MM.1S (cell line): ENCODE measurements at regions not wholly inside any gene's neighbourhood (a gene's known extent, or its start where the extent isn't known, plus 50 kb on each side); places are given as distances from the start of the nearest gene placed in this dataset.
"Not testable (repeated sequence)": the region's sequence is repeated elsewhere in the genome, so short reads cannot be mapped to it uniquely, and the experiment has no call there.

ENCODE experiments used
- EZH2 ChIP-seq: fragments of 300-600 bp; sonication (generic); optimal IDR thresholded peaks from 2 replicates; pipeline ENCODE3; 2017; ENCODE audit warnings: low read depth, mild to moderate bottlenecking, antibody characterized with exemption, low read length, mixed read lengths
- EZH2phosphoT487 ChIP-seq: fragments of 300-600 bp; sonication (generic); IDR thresholded peaks from 2 replicates; pipeline ENCODE4 v1.6.1; 2018; ENCODE audit warnings: antibody characterized with exemption, low read length
- TF ChIP-seq, protein P1 (sequence below): fragments of 300-600 bp; sonication (generic); IDR thresholded peaks from 2 replicates; pipeline ENCODE4 v1.5.1; 2016; ENCODE audit warnings: antibody characterized with exemption, low read length, mixed read lengths

DNA sequence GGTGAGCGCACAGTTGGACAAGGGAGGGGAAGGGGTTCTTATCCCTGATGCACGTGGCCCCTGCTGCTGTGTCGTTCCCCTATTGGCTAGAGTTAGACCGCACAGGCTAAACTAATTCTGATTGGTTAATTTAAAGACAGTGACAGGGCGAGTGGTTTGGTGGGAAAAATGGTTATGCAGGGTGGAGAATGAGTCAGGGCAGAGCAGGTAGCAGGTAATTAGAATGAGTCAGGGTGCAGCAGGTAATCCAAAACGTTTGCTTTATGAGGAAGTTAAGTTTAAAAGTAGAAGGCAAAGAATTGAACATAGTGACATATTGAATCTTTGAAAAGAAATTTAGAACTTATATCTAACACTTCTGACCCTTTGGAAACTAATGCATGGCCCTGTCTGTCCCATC, 240.5 kb downstream of the NUAK1 start:
- TF ChIP-seq, protein P1, sequence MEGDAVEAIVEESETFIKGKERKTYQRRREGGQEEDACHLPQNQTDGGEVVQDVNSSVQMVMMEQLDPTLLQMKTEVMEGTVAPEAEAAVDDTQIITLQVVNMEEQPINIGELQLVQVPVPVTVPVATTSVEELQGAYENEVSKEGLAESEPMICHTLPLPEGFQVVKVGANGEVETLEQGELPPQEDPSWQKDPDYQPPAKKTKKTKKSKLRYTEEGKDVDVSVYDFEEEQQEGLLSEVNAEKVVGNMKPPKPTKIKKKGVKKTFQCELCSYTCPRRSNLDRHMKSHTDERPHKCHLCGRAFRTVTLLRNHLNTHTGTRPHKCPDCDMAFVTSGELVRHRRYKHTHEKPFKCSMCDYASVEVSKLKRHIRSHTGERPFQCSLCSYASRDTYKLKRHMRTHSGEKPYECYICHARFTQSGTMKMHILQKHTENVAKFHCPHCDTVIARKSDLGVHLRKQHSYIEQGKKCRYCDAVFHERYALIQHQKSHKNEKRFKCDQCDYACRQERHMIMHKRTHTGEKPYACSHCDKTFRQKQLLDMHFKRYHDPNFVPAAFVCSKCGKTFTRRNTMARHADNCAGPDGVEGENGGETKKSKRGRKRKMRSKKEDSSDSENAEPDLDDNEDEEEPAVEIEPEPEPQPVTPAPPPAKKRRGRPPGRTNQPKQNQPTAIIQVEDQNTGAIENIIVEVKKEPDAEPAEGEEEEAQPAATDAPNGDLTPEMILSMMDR, result not testable (repeated sequence)
- TF ChIP-seq EZH2, EZH2phosphoT487: not testable (repeated sequence)
